Transverse colon (tissue), 4 donors: ENCODE measurements at regions not wholly inside any gene's neighbourhood (a gene's known extent, or its start where the extent isn't known, plus 50 kb on each side); places are given as distances from the start of the nearest gene placed in this dataset.

ENCODE experiments used
- DNase-seq: peaks from one replicate; pipeline ENCODE4 v3.0.0-alpha.2; 2019
- H3K27ac ChIP-seq, 4 donors: fragments of 200-600 bp; sonication (generic); 2 replicates each; pipeline ENCODE4 v1.5.1; 2016 to 2018; ENCODE audit warnings: inconsistent platforms in 4 of 4
- H3K27me3 ChIP-seq: fragments of 200-600 bp; sonication (generic); 2 replicates; pipeline ENCODE4 v1.5.1; 2017; ENCODE audit warnings: inconsistent platforms
- H3K36me3 ChIP-seq, 4 donors: fragments of 200-600 bp; sonication (generic); 2 replicates each; pipeline ENCODE4 v1.5.1; 2017 to 2019; ENCODE audit warnings: inconsistent platforms in 4 of 4
- H3K4me1 ChIP-seq, 4 donors: fragments of 200-600 bp; sonication (generic); 2 replicates each; pipeline ENCODE4 v1.5.1; 2017 to 2020; ENCODE audit warnings: inconsistent platforms in 4 of 4
- H3K4me3 ChIP-seq, 4 donors: fragments of 200-600 bp; sonication (generic); 1 replicate in 1 of 4; 2 replicates in 3 of 4; pipeline versions ENCODE4 v1.5.1 to v1.6.1; 2017 to 2019; ENCODE audit warnings: inconsistent platforms in 4 of 4
- H3K9me3 ChIP-seq, 2 donors: fragments of 200-600 bp; sonication (generic); 2 replicates each; pipeline ENCODE4 v1.5.1; 2017 to 2019; ENCODE audit warnings: inconsistent platforms in 2 of 2
- EP300 ChIP-seq: sonication (generic); formaldehyde crosslinking; IDR thresholded peaks from one replicate; pipeline ENCODE4 v1.6.1; 2017; ENCODE audit warnings: antibody characterized with exemption, low read depth
- POLR2A ChIP-seq: fragments of 450-650 bp; IDR thresholded peaks from one replicate; pipeline ENCODE4 v1.6.1; 2016; ENCODE audit warnings: antibody characterized with exemption, mild to moderate bottlenecking, moderate library complexity
- POLR2AphosphoS5 ChIP-seq, 3 donors: sonication (generic); formaldehyde crosslinking; IDR thresholded peaks; one replicate each; pipeline ENCODE4 v1.6.1; 2016; ENCODE audit warnings: antibody characterized with exemption in 3 of 3
- WGBS, 2 donors: methylation state at CpG; one replicate each; pipeline ENCODE4 v1.1.5; 2018; ENCODE audit warnings: low coverage in 1 of 2; 5-methylcytosine and 5-hydroxymethylcytosine counted together
- in situ Hi-C, 4 donors: fragments of 200-750 bp; cut with MboI; loops; one replicate each; pipeline versions ENCODE4 v1.15.0 to v1.15.1; 2017; ENCODE audit warnings: low sequenced_read_pairs in 3 of 4, low pct_ligation_motif_present in 1 of 4, low pct_unique_long_range_greater_than_20kb in 1 of 4
- intact Hi-C: fragments of 100-400 bp; cut with DNase I; formaldehyde crosslinking; loops from one replicate; pipeline ENCODE4 v1.15.1; 2023; ENCODE audit warnings: low total_unique reads
- TF ChIP-seq, protein P1 (sequence below), 5 experiments: fragments of 200-600 bp in 3 of 5; fragments of 450-650 bp in 2 of 5; sonication (generic) in 3 of 5; IDR thresholded peaks; 1 replicate in 2 of 5; 2 replicates in 3 of 5; pipeline ENCODE4 v1.5.1; 2016 to 2017; ENCODE audit warnings: antibody characterized with exemption in 5 of 5, inconsistent platforms in 3 of 5, mild to moderate bottlenecking in 2 of 5, moderate library complexity in 1 of 5

DNA sequence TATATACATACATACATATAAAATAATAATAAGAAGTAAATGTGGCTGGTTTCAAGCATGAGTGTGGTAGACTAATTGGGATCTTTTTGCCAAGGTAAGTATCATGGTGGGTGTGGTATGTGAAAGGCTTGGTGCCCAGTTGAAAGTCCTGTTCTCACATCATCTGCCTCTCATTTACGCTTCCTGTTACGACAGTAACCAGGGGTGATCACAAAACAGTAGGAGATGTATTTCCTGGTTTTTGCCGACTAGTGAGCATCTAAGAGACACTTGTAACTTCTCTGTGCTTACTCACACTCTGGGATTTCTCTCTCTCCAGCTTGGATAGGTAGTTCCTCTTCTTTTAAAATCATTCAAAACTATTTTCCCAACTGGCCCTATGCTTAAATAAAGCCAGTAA, 1028.3 kb upstream of the NR2F2 start:
- intact Hi-C loops (no loop called here), in situ Hi-C loops (no loop called here)
- no peaks in the 10 kb centered on the region for H3K36me3 ChIP-seq

DNA sequence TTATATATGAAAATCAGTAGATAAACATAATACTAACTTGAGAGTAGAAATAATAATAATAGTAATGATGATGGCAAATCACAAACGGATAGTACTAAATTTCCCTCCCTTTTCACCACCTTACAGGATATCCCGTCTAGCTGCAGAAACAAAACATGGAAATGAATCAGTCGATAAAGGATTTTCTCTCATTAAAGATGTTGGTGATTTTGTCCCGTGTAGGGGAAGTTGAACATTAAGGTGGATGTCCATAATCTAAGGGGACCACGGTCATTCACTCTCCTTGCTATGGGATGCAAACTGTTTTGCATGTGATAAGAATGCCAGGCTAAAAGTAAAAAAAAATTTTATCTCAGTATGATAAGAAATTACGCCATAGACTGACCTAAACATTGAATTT, 1027.7 kb upstream of the NR2F2 start:
- no peak for DNase-seq
- intact Hi-C loops (no loop called here), in situ Hi-C loops (no loop called here)
- H3K9me3 ChIP-seq, result no peaks in the 10 kb centered on the region
- peak overlapping the region in 2 of 4 donors; percentile 59 to 74 for H3K27ac ChIP-seq
- no peaks in the 10 kb centered on the region for H3K27me3 ChIP-seq
- no peak overlapping the region for H3K4me3 ChIP-seq
- no peaks in the 10 kb centered on the region for H3K36me3 ChIP-seq
- WGBS, 2 donors, result 74 to 87% methylated on average over 6 of the region's 6 CpGs
- no peaks in the 10 kb centered on the region for H3K4me1 ChIP-seq
- TF ChIP-seq EP300, result no peak
- TF ChIP-seq, protein P1, sequence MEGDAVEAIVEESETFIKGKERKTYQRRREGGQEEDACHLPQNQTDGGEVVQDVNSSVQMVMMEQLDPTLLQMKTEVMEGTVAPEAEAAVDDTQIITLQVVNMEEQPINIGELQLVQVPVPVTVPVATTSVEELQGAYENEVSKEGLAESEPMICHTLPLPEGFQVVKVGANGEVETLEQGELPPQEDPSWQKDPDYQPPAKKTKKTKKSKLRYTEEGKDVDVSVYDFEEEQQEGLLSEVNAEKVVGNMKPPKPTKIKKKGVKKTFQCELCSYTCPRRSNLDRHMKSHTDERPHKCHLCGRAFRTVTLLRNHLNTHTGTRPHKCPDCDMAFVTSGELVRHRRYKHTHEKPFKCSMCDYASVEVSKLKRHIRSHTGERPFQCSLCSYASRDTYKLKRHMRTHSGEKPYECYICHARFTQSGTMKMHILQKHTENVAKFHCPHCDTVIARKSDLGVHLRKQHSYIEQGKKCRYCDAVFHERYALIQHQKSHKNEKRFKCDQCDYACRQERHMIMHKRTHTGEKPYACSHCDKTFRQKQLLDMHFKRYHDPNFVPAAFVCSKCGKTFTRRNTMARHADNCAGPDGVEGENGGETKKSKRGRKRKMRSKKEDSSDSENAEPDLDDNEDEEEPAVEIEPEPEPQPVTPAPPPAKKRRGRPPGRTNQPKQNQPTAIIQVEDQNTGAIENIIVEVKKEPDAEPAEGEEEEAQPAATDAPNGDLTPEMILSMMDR (IDR thresholded peaks at IDR 0.05), result no peak
- TF ChIP-seq POLR2AphosphoS5 (IDR thresholded peaks at IDR 0.05), result no peak
- no peak for TF ChIP-seq POLR2A

More for the DNA sequence above, 1028.3 kb upstream of the NR2F2 start:
- Histone ChIP-seq H3K27ac (no peak overlapping the region), H3K4me1 (no peaks in the 10 kb centered on the region), H3K27me3 (no peaks in the 10 kb centered on the region), H3K4me3 (no peak overlapping the region), H3K9me3 (no peaks in the 10 kb centered on the region)
- 54 to 68% methylated on average over 3 of the region's 3 CpGs for WGBS, 2 donors
- no peak for DNase-seq
- TF ChIP-seq POLR2AphosphoS5 (IDR thresholded peaks at IDR 0.05), result no peak
- no peak for TF ChIP-seq EP300
- TF ChIP-seq POLR2A, result no peak
- TF ChIP-seq, protein P1 (IDR thresholded peaks at IDR 0.05), result no peak

DNA sequence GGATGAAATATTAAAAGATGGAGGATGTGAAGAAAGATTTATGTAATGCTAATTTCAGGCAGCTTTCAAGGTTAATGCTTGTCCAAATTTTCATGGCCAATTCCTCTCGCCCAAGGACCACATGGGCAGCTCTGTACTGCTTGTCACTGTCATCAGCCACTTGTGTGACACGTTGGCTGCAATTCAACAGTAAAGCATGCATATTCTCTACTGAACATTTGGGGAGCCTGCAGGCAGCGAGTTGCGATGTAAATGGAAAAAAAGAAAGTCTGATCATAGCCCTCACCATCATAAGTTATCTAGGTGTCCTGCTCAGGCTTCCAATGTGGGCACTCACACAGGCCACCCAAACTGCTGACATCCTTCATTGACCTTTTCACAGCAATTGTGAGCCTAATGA, 1026.8 kb upstream of the NR2F2 start:
- Histone ChIP-seq H3K27ac (peak overlapping the region; percentile 52 to 74 (median 60)), H3K27me3 (no peaks in the 10 kb centered on the region), H3K4me1 (no peaks in the 10 kb centered on the region), H3K9me3 (no peaks in the 10 kb centered on the region), H3K36me3 (no peaks in the 10 kb centered on the region), H3K4me3 (no peak overlapping the region)
- 62 to 70% methylated on average over 4 of the region's 4 CpGs for WGBS, 2 donors
- TF ChIP-seq EP300, result no peak
- in situ Hi-C loops, result no loop called here
- DNase-seq, result no peak
- intact Hi-C loops, result no loop called here

DNA sequence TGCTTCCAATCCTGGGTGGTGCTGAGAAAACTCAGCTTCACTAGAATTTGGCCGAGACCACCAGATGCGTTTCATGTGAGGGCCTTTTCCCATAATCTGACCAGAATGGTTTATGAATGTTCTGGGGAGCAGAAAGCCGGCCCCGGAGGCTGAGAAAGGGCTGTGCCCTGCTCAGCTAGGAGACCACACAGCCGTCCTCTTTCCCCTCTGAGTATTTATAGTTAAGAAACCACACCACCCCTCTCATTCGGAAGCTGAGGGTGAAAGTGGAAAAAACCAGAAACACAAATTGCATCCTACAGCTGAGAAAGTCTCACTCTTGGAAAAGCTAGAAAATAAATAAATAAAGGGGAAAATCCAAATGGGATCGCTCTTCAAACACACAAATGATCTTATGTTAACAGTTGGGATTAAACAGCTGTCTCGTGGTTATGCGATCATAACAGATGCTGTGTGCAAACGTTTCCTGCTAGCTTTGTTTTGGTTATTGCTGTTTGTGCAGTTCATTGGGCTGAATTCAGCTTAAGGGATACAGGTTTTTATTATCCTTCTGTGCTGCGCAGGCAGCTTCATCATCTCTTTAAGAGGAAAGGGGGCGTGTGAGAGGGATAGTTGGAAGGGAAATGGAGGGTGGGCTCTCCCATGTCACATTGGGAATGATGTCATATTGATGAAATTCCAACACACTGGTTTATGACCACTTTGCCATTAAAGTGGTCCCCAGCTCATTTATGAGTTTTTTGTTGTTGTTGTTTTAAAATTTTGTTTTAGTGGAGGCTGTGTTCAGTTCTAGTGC, 1026.2 kb upstream of the NR2F2 start:
- Histone ChIP-seq H3K27me3 (no peaks in the 10 kb centered on the region), H3K27ac (peak overlapping the region; percentile 52 to 74 (median 60)), H3K4me3 (no peak overlapping the region), H3K4me1 (no peaks in the 10 kb centered on the region), H3K36me3 (no peaks in the 10 kb centered on the region), H3K9me3 (no peaks in the 10 kb centered on the region)
- TF ChIP-seq EP300 (no peak), POLR2A (no peak), POLR2AphosphoS5 (IDR thresholded peaks at IDR 0.05) (peak; percentile 42 to 62 (median 42))
- TF ChIP-seq, protein P1 (IDR thresholded peaks at IDR 0.05), result no peak
- in situ Hi-C loops, result no loop called here
- DNase-seq, result no peak
- intact Hi-C loops, result no loop called here
- WGBS, 2 donors, result 32 to 34% methylated on average over 8 to 12 of the region's 12 CpGs

DNA sequence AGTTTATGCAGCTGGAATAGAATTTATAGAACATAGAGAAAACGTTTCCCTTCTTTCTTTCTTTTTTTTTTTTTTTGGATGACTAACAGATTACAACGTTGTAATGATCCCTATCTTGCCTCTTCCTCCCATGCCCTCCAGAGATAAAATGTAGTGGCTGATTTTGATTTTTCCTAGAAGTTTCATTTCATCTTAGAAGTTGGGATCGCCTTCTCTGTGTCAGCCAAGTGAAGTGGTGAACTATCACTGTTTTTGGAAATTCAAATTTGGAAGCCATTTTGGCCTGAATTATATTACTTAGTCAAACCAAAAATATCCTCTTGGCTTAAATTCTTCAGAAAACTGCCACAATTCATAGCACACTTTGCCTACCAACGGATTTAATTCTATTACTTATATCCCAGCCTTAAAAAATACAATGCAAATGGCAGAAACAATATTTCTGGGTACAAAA, 1025.5 kb upstream of the NR2F2 start:
- H3K9me3 ChIP-seq, result no peaks in the 10 kb centered on the region
- peak overlapping the region; percentile 52 to 74 (median 60) for H3K27ac ChIP-seq
- H3K4me1 ChIP-seq, result no peaks in the 10 kb centered on the region
- H3K27me3 ChIP-seq, result no peaks in the 10 kb centered on the region
- intact Hi-C loops (no loop called here), in situ Hi-C loops (no loop called here)
- no peak for TF ChIP-seq POLR2A
- no peak for TF ChIP-seq POLR2AphosphoS5 (IDR thresholded peaks at IDR 0.05)
- TF ChIP-seq, protein P1 (IDR thresholded peaks at IDR 0.05), result no peak
- TF ChIP-seq EP300, result no peak
- WGBS, 2 donors, result 37 to 38% methylated on average over 4 of the region's 4 CpGs
- no peak for DNase-seq
- H3K36me3 ChIP-seq, result no peaks in the 10 kb centered on the region
- no peak overlapping the region for H3K4me3 ChIP-seq
